ENCODE measurements at regions not wholly inside any gene's neighbourhood (a gene's known extent, or its start where the extent isn't known, plus 50 kb on each side); places are given as distances from the start of the nearest gene placed in this dataset.

- TF ChIP-seq, protein P1, sequence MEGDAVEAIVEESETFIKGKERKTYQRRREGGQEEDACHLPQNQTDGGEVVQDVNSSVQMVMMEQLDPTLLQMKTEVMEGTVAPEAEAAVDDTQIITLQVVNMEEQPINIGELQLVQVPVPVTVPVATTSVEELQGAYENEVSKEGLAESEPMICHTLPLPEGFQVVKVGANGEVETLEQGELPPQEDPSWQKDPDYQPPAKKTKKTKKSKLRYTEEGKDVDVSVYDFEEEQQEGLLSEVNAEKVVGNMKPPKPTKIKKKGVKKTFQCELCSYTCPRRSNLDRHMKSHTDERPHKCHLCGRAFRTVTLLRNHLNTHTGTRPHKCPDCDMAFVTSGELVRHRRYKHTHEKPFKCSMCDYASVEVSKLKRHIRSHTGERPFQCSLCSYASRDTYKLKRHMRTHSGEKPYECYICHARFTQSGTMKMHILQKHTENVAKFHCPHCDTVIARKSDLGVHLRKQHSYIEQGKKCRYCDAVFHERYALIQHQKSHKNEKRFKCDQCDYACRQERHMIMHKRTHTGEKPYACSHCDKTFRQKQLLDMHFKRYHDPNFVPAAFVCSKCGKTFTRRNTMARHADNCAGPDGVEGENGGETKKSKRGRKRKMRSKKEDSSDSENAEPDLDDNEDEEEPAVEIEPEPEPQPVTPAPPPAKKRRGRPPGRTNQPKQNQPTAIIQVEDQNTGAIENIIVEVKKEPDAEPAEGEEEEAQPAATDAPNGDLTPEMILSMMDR (conservative IDR thresholded peaks at IDR 0.05; ENCODE audit: control insufficient read depth, insufficient read depth, low read depth, low read length) = no peak
- peak; percentile 25 for DNase-seq (ENCODE audit: low read depth)
- H3K4me3 ChIP-seq (ENCODE audit: control insufficient read depth, low read depth, low read length) = no peak overlapping the region
Measured at GRCh38 chr9:8206720-8207119, 407.1 kb upstream of the DMAC1 start.

- no peak overlapping the region for H3K4me3 ChIP-seq (ENCODE audit: control insufficient read depth, low read depth, low read length)
- peak; percentile 20 for DNase-seq (ENCODE audit: low read depth)
- TF ChIP-seq, protein P1 (conservative IDR thresholded peaks at IDR 0.05; ENCODE audit: control insufficient read depth, insufficient read depth, low read depth, low read length) = no peak
Measured at GRCh38 chr9:8205576-8205975, 406.0 kb upstream of the DMAC1 start.

- TF ChIP-seq, protein P1 (conservative IDR thresholded peaks at IDR 0.05; ENCODE audit: control insufficient read depth, insufficient read depth, low read depth, low read length) = no peak
- DNase-seq (ENCODE audit: low read depth) = no peak
- H3K4me3 ChIP-seq (ENCODE audit: control insufficient read depth, low read depth, low read length) = no peak overlapping the region
Measured at GRCh38 chr9:8189881-8190280, 390.3 kb upstream of the DMAC1 start.

DNA sequence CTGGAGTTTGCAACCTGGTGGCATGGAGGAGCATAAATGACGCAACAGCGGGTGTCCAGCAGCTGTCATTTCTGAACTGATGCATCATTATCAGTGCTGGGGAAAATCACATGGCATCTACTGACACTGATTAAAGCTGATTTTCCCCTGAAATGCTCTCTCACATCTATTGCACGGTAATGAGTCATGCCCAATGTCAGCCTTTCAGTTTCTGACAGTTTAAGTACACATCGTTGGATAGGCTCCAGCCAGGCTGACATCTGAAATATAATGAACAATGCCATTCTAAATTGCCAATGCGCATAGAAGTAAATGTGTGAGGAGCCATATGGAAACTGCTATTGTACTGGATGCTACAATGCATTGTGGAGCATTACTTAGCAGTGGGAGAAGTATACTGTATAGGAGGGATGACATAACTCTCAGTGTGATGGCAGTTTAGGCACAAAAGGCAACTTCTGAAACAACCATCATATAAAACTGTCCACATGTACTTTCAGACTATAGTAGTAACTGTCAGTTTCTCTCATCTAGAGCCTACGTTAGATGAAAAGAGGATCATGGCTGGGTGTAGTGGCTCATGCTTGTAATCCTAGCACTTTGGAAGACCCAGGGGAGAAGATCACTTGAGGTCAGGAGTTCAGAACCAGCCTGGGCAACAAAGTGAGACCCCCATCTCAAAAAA lies 389.3 kb upstream of the DMAC1 start:
- TF ChIP-seq, protein P1 (conservative IDR thresholded peaks at IDR 0.05; ENCODE audit: control insufficient read depth, insufficient read depth, low read depth, low read length) = no peak
- peak; percentile 62 for DNase-seq (ENCODE audit: low read depth)
- H3K4me3 ChIP-seq (ENCODE audit: control insufficient read depth, low read depth, low read length) = no peak overlapping the region

GRCh38 chr9:8186560-8186959 lies 387.0 kb upstream of the DMAC1 start:
- TF ChIP-seq, protein P1 (conservative IDR thresholded peaks at IDR 0.05; ENCODE audit: control insufficient read depth, insufficient read depth, low read depth, low read length) = no peak
- H3K4me3 ChIP-seq (ENCODE audit: control insufficient read depth, low read depth, low read length) = no peak overlapping the region
- DNase-seq (ENCODE audit: low read depth) = no peak

- DNase-seq (ENCODE audit: low read depth) = no peak
- TF ChIP-seq, protein P1 (conservative IDR thresholded peaks at IDR 0.05; ENCODE audit: control insufficient read depth, insufficient read depth, low read depth, low read length) = no peak
- H3K4me3 ChIP-seq (ENCODE audit: control insufficient read depth, low read depth, low read length) = no peak overlapping the region
Measured at GRCh38 chr9:8183618-8184017, 384.0 kb upstream of the DMAC1 start.

All from fibroblast of mammary gland (primary cell).